ENCODE measurements at regions not wholly inside any gene's neighbourhood (a gene's known extent, or its start where the extent isn't known, plus 50 kb on each side); places are given as distances from the start of the nearest gene placed in this dataset.

DNA sequence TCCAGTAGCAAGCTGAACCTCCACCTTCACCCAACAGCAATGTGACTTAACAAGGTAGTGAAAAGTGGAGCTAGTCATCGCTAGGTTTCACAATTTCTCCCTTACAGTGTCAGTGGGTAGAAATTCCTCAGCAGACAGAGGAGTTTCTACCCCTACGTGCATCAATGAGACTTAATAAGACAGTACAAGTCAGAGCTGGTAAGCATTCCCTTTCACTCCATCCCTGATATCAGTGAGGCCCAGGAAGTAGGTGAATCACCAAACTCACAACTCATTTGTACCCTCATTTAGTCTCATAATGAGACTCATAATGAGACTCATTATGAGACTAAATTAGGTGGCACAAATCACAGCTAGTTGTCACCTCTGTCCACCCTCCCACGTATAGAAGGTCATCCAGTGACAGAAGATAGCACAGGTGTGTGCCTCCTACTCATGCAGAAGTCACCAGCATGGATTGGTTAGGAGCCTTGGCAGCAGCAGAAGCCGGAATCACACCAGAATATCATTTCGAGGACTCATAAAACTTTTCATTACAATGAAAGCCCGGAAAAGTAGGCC lies 50.8 kb upstream of the NUDT10 start:
- TF ChIP-seq EZH2 (IDR thresholded peaks at IDR 0.05; ENCODE audit: borderline replicate concordance, low read depth, low read length, severe bottlenecking) (no peak), POLR2AphosphoS5 (IDR thresholded peaks at IDR 0.05; ENCODE audit: insufficient read depth, low read depth, low read length) (no peak), POLR2A (IDR thresholded peaks at IDR 0.05; ENCODE audit: low read depth, low read length) (no peak), FOS (IDR thresholded peaks at IDR 0.05; ENCODE audit: borderline replicate concordance, insufficient read depth, low read length) (no peak), GATA2 (IDR thresholded peaks at IDR 0.05; ENCODE audit: insufficient read depth, insufficient read length, low read depth, low read length) (no peak), MYC (IDR thresholded peaks at IDR 0.05; ENCODE audit: low read depth, low read length) (no peak), JUN (IDR thresholded peaks at IDR 0.05; ENCODE audit: borderline replicate concordance, insufficient read depth, insufficient read length, low read depth) (no peak)
- TF ChIP-seq, protein P1, sequence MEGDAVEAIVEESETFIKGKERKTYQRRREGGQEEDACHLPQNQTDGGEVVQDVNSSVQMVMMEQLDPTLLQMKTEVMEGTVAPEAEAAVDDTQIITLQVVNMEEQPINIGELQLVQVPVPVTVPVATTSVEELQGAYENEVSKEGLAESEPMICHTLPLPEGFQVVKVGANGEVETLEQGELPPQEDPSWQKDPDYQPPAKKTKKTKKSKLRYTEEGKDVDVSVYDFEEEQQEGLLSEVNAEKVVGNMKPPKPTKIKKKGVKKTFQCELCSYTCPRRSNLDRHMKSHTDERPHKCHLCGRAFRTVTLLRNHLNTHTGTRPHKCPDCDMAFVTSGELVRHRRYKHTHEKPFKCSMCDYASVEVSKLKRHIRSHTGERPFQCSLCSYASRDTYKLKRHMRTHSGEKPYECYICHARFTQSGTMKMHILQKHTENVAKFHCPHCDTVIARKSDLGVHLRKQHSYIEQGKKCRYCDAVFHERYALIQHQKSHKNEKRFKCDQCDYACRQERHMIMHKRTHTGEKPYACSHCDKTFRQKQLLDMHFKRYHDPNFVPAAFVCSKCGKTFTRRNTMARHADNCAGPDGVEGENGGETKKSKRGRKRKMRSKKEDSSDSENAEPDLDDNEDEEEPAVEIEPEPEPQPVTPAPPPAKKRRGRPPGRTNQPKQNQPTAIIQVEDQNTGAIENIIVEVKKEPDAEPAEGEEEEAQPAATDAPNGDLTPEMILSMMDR (IDR thresholded peaks at IDR 0.05; ENCODE audit: extremely low read depth in 1 of 2, insufficient read depth in 1 of 2, low read depth in 1 of 2, low read length in 2 of 2) = no peak
- TF ChIP-seq, protein P2, sequence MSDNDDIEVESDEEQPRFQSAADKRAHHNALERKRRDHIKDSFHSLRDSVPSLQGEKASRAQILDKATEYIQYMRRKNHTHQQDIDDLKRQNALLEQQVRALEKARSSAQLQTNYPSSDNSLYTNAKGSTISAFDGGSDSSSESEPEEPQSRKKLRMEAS (IDR thresholded peaks at IDR 0.05; ENCODE audit: insufficient read depth, insufficient read length) = no peak
- Histone ChIP-seq H3K27ac (ENCODE audit: insufficient read depth, low read depth, low read length) (no peak overlapping the region), H3K9me1 (replicated peaks; ENCODE audit: control insufficient read depth, extremely low read depth, insufficient read depth, low read length) (no peaks in the 10 kb centered on the region), H2AFZ (ENCODE audit: low read depth, low read length) (no peak overlapping the region), H3K9me3 (replicated peaks; ENCODE audit: control insufficient read depth, insufficient read depth, low read length) (no peaks in the 10 kb centered on the region), H3K4me2 (ENCODE audit: insufficient read depth, low read length) (no peak overlapping the region), H3K9ac (replicated peaks; ENCODE audit: extremely low read depth, insufficient read depth, low read length) (no peak overlapping the region), H3K4me1 (ENCODE audit: control insufficient read depth, extremely low read depth, insufficient read depth, low read length) (no peaks in the 10 kb centered on the region), H4K20me1 (replicated peaks; ENCODE audit: control insufficient read depth, extremely low read depth, insufficient read depth, low read length) (no peaks in the 10 kb centered on the region), H3K4me3 (replicated peaks in 1 of 3; ENCODE audit: insufficient read depth in 1 of 3, low read depth in 1 of 3, low read length in 3 of 3) (no peak overlapping the region), H3K79me2 (ENCODE audit: control insufficient read depth, insufficient read depth, low read length) (no peaks in the 10 kb centered on the region), H3K36me3 (ENCODE audit: control insufficient read depth in 2 of 2, extremely low read depth in 1 of 2, insufficient read depth in 2 of 2, low read length in 2 of 2) (no peaks in the 10 kb centered on the region), H3K27me3 (ENCODE audit: control insufficient read depth in 2 of 2, insufficient read depth in 2 of 2, low read length in 2 of 2) (no peaks in the 10 kb centered on the region)
- no TSS peak for BruUV-seq (replicated peaks)
- ChIA-PET CTCF (no interaction called here), POLR2A (no interaction called here)
- no peak for DNase-seq (ENCODE audit: low read depth, low spot score)
- no peak for FAIRE-seq
- dilution Hi-C loops (cut with MboI; ENCODE audit: extremely low pct_ligation_motif_present, low sequenced_read_pairs) = no loop called here
- intact Hi-C loops (cut with micrococcal nuclease) = no loop called here
